ENCODE measurements at regions not wholly inside any gene's neighbourhood (a gene's known extent, or its start where the extent isn't known, plus 50 kb on each side); places are given as distances from the start of the nearest gene placed in this dataset.

DNA sequence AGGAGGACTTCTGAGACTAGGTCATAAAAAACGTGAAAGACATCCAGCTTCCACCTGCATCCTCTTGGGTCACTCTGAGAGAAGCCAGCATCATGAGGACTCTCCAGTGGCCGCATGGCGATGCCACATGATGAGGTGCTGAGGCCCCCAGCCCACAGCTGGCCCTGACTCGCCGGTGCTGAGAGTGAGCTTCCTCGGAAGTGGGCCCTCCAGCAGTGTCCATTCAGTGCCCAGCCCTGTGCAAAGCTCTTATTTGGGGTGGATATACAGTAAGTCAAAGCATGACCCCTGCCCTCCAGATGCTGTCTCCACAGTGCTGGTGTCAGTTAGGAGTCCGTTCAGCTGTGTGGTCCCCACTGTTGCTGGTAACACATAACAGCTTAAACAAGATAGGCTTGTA lies 93.6 kb upstream of the CHST15 start:
- TF ChIP-seq, protein P1, sequence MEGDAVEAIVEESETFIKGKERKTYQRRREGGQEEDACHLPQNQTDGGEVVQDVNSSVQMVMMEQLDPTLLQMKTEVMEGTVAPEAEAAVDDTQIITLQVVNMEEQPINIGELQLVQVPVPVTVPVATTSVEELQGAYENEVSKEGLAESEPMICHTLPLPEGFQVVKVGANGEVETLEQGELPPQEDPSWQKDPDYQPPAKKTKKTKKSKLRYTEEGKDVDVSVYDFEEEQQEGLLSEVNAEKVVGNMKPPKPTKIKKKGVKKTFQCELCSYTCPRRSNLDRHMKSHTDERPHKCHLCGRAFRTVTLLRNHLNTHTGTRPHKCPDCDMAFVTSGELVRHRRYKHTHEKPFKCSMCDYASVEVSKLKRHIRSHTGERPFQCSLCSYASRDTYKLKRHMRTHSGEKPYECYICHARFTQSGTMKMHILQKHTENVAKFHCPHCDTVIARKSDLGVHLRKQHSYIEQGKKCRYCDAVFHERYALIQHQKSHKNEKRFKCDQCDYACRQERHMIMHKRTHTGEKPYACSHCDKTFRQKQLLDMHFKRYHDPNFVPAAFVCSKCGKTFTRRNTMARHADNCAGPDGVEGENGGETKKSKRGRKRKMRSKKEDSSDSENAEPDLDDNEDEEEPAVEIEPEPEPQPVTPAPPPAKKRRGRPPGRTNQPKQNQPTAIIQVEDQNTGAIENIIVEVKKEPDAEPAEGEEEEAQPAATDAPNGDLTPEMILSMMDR (IDR thresholded peaks at IDR 0.05) = no peak
- no peak for TF ChIP-seq POLR2A (IDR thresholded peaks at IDR 0.05)
- no peak for TF ChIP-seq POLR2AphosphoS5 (IDR thresholded peaks at IDR 0.05; ENCODE audit: insufficient read depth in 1 of 2, low read depth in 1 of 2)
